ENCODE measurements at regions not wholly inside any gene's neighbourhood (a gene's known extent, or its start where the extent isn't known, plus 50 kb on each side); places are given as distances from the start of the nearest gene placed in this dataset.

DNA sequence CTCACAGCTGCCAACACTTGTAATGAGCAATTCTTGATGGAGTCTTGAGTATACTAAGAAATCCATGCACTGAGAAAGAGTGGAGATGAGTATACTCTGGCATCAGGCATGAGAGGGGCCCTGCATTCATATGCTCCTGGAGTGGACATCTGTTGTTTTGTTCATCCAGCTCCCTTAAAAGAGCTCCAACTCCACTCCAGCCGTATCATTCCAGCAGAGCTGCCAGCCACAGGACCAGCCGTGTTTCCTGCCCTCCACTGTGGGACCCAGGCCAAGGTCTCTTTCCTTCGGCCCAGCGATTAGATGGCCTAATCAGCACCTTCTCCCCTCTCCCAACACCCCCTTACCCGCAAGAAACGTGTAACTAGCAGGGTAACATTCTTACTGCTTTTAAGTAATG, 144.5 kb downstream of the OMA1 start:
- Histone ChIP-seq H3K27me3 (ENCODE audit: insufficient read depth, low read depth, severe bottlenecking) (no peaks in the 10 kb centered on the region), H3K27ac (no peak overlapping the region), H3K9me3 (ENCODE audit: severe bottlenecking) (no peaks in the 10 kb centered on the region), H3K36me3 (no peaks in the 10 kb centered on the region), H3K4me3 (ENCODE audit: low read depth, low read length) (no peak overlapping the region)
- DNase-seq, result no peak
- TF ChIP-seq, protein P1, sequence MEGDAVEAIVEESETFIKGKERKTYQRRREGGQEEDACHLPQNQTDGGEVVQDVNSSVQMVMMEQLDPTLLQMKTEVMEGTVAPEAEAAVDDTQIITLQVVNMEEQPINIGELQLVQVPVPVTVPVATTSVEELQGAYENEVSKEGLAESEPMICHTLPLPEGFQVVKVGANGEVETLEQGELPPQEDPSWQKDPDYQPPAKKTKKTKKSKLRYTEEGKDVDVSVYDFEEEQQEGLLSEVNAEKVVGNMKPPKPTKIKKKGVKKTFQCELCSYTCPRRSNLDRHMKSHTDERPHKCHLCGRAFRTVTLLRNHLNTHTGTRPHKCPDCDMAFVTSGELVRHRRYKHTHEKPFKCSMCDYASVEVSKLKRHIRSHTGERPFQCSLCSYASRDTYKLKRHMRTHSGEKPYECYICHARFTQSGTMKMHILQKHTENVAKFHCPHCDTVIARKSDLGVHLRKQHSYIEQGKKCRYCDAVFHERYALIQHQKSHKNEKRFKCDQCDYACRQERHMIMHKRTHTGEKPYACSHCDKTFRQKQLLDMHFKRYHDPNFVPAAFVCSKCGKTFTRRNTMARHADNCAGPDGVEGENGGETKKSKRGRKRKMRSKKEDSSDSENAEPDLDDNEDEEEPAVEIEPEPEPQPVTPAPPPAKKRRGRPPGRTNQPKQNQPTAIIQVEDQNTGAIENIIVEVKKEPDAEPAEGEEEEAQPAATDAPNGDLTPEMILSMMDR (IDR thresholded peaks at IDR 0.05; ENCODE audit: low read depth, low read length), result no peak

DNA sequence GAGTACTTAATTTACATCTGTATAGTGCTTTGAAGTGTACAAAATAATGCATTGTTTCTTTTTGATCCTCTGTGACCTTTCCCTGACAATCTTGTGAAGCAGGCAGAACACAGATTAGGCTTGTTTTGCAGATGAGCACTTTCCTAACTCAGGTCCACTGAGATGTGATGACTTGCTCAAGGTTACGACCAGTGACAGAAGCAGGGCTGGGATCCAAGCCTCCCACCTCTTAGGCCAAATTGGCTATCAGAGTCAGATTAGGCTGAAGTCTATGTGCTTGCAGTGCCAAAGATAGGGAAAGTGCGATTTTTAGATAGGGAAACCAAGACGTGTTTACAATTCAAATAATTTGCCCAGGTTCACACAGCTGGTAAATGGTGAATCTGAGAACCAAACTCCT, 147.3 kb downstream of the OMA1 start:
- no peak for DNase-seq
- no peak overlapping the region for H3K27ac ChIP-seq
- no peak overlapping the region for H3K4me3 ChIP-seq (ENCODE audit: low read depth, low read length)
- TF ChIP-seq, protein P1 (IDR thresholded peaks at IDR 0.05; ENCODE audit: low read depth, low read length), result no peak
- no peaks in the 10 kb centered on the region for H3K27me3 ChIP-seq (ENCODE audit: insufficient read depth, low read depth, severe bottlenecking)
- no peaks in the 10 kb centered on the region for H3K36me3 ChIP-seq
- no peaks in the 10 kb centered on the region for H3K9me3 ChIP-seq (ENCODE audit: severe bottlenecking)

DNA sequence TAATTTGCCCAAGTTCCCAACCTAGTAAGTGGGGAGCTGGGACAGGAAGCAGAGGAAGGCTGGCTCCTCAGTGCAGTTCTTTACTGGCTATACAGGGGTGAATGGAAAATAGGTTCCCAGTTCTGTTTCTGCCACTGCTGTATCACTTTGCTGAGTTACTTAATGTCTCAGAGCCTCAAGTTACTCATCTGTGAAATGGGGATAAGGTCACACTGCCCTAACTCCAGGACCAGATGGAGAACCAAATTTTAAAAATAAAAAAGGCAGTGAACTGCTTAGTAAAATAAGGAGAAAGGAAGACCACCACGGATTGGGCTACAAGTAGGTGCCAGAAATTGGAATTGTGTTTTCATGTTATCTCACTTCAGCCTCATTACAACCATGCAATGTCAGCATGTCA, 147.8 kb downstream of the OMA1 start:
- TF ChIP-seq, protein P1 (IDR thresholded peaks at IDR 0.05; ENCODE audit: low read depth, low read length), result no peak
- H3K4me3 ChIP-seq (ENCODE audit: low read depth, low read length), result no peak overlapping the region
- no peak for DNase-seq

DNA sequence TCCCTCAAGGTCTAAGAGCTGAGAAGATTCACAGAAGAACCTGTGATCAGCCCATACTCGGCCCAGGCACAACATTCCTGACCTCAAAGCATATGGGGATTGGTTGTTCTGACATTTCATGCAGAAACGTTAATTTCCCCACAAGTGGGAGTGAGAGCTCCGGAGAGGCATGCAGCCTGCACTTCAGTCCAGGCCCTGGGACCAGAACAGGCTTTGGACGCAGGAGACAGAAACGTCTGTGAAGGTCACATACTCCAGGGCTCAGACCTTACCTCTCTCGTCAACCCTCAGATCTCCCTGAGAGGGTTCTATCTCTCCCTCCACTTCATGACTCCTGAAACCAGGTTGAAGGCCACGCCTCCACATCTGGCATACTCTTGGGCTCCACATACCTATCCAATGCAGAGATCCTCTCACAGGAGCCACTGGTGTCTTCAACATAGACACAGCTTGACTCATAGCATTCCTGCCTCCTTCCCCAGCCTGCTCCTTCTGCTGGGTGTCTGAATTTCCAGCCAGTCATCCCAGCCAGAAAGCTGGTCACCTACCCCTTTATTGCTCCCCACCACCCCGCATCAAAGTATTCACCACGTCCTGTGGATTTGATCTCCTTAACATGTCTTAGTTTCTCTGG, 149.2 kb downstream of the OMA1 start:
- Histone ChIP-seq H3K27ac (no peak overlapping the region), H3K27me3 (ENCODE audit: insufficient read depth, low read depth, severe bottlenecking) (no peaks in the 10 kb centered on the region), H3K36me3 (no peaks in the 10 kb centered on the region), H3K9me3 (ENCODE audit: severe bottlenecking) (no peaks in the 10 kb centered on the region), H3K4me3 (ENCODE audit: low read depth, low read length) (no peak overlapping the region)
- DNase-seq, result no peak
- TF ChIP-seq, protein P1 (IDR thresholded peaks at IDR 0.05; ENCODE audit: low read depth, low read length), result no peak

More for the DNA sequence above, 147.8 kb downstream of the OMA1 start:
- Histone ChIP-seq H3K27me3 (ENCODE audit: insufficient read depth, low read depth, severe bottlenecking) (no peaks in the 10 kb centered on the region), H3K9me3 (ENCODE audit: severe bottlenecking) (no peaks in the 10 kb centered on the region), H3K27ac (no peak overlapping the region), H3K36me3 (no peaks in the 10 kb centered on the region)

DNA sequence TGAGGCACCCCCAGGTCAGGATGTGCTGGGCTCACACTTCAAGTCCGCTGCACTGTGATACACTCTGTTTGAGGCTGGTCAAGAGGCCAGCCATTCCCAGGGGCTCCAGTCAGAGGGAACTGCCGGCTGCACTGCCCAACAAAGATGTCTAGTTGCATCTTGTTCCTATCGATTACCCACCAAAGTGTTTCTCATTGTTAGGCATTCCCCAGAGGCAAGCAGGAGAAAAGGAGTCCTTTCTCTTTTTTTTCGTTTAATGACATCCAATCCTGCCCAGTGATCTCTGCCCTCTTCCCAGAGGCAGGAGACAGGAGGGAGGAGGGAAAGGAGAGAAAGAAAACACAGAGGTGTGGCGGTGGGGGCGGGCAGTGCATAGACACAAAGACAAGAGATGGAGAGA, 150.4 kb downstream of the OMA1 start:
- Histone ChIP-seq H3K9me3 (ENCODE audit: severe bottlenecking) (no peaks in the 10 kb centered on the region), H3K4me3 (ENCODE audit: low read depth, low read length) (no peak overlapping the region), H3K27ac (no peak overlapping the region), H3K36me3 (no peaks in the 10 kb centered on the region), H3K27me3 (ENCODE audit: insufficient read depth, low read depth, severe bottlenecking) (no peaks in the 10 kb centered on the region)
- no peak for DNase-seq
- TF ChIP-seq, protein P1 (IDR thresholded peaks at IDR 0.05; ENCODE audit: low read depth, low read length), result no peak

DNA sequence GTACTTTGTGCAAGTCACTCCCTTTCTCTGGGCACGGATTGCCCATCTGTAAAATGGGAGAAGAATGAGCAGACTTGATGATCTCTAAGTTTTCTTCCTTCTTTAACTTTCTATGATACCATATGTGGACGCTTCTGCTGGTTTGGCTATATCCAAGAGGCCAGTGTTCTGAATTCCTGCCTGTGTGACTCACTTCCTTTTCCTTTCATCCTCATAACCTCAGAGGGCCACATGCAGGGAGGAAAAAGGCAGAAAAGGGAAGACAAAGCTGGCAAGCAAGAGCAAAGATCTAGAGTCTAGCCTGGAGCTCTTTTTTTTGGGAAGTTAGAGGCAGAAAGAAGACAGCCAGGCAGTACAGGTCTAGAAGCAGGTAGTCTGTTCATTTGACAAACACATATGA, 151.2 kb downstream of the OMA1 start:
- no peak overlapping the region for H3K27ac ChIP-seq
- H3K4me3 ChIP-seq (ENCODE audit: low read depth, low read length), result no peak overlapping the region
- DNase-seq, result no peak
- TF ChIP-seq, protein P1 (IDR thresholded peaks at IDR 0.05; ENCODE audit: low read depth, low read length), result no peak
- H3K36me3 ChIP-seq, result no peaks in the 10 kb centered on the region
- H3K27me3 ChIP-seq (ENCODE audit: insufficient read depth, low read depth, severe bottlenecking), result no peaks in the 10 kb centered on the region
- no peaks in the 10 kb centered on the region for H3K9me3 ChIP-seq (ENCODE audit: severe bottlenecking)
